ENCODE measurements at regions not wholly inside any gene's neighbourhood (a gene's known extent, or its start where the extent isn't known, plus 50 kb on each side); places are given as distances from the start of the nearest gene placed in this dataset.
"Not testable (repeated sequence)": the region's sequence is repeated elsewhere in the genome, so short reads cannot be mapped to it uniquely, and the experiment has no call there.

DNA sequence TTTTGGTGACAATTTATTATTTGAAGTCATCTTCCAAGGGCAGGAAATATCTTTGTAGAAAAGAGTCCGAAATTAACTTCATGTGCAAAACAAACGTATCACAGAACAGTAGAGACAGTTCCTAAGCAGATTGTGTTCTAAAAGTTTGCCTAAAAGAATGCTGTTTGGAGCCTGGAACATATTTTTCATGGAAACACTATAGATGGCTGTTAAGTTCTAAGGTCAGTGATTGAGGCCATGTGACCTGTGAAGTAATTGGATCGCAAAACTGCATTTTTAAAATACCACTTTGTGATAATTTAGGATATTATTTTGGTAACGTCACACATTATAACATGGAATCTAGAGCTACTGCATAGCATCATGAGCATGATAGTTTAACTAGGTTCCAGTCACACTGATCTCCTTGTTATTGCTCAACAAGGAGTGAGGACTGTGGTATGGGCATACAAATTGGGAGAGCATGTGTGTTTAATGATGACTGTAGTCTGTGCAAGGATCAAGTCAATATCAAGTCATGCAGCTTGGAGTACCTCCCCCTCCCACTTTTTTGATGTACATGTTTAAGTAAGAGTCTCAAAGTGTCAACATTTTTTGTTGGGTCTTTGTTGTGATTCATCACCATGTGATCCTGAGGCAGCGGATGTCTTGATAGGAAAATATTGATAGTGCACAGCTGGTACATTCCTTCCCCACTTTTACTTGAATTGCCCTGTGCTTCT lies 609.3 kb upstream of the CITED2 start:
- Mint-ChIP-seq H3K4me3 (no peak overlapping the region), H3K36me3 (no peaks in the 10 kb centered on the region), H3K4me1 (no peaks in the 10 kb centered on the region), H3K27me3 (peaks cover 5% of the 10 kb centered on the region), H3K27ac (no peak overlapping the region), H3K9me3 (no peaks in the 10 kb centered on the region)
- POLR2A ChIA-PET, result no interaction called here
- DNase-seq (no peak), ATAC-seq (ENCODE audit: low read depth) (no peak)

DNA sequence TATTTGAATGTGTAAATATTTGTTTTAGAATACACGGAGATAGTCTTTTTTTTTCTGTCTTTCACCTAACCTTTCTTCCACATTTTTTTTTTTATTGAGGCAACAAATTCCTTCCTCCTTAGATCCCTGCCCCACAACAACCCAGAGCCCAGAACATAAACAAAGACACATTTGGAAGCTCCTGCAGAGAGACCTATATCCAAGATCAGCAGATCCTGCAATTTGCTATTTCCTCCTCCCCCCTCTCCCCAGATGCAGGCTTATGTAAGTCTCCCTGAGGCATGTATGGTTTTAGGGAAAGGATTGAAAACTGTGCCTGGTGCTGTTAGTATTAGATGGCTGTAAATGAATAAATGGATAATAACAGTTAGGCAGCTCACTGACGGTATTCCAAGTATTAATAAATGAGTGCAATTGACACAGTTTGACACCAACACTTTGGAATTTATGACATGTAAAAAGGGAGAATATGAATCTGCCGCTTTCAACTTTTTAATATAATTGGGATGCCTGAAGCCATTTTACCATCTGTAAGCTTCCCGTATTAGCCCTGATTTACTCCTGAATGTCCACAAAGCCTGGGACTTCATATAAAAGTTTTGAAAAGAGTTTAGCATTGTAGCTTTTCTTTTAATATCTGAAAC lies 608.3 kb upstream of the CITED2 start:
- no peak overlapping the region for H3K27ac Mint-ChIP-seq
- ATAC-seq (ENCODE audit: low read depth) (no peak), DNase-seq (no peak)
- no peaks in the 10 kb centered on the region for H3K9me3 Mint-ChIP-seq
- no peaks in the 10 kb centered on the region for H3K36me3 Mint-ChIP-seq
- peaks cover 5% of the 10 kb centered on the region for H3K27me3 Mint-ChIP-seq
- no peak overlapping the region for H3K4me3 Mint-ChIP-seq
- POLR2A ChIA-PET, result no interaction called here
- no peaks in the 10 kb centered on the region for H3K4me1 Mint-ChIP-seq

DNA sequence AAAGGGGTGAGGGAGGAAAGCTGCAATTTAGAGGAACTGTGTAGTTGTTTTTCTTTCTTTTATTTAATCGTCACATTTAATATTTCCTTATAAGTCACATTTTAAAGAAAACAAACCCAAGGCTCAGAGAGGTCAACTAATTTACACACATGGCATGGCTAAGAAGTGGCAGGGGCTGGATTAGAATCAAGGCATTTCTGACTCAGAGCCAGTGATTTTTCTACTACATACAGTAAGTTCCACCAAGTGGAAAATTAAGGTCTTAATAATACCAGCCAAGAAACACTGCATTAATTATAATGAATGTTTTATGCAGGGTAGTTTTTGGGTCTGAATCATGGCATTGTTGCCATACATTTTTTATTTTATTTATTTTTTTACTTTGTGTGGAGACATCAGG lies 607.7 kb upstream of the CITED2 start:
- POLR2A ChIA-PET, result no interaction called here
- DNase-seq (no peak), ATAC-seq (ENCODE audit: low read depth) (no peak)
- Mint-ChIP-seq H3K27ac (no peak overlapping the region), H3K27me3 (peaks cover 5% of the 10 kb centered on the region), H3K4me1 (no peaks in the 10 kb centered on the region), H3K4me3 (no peak overlapping the region), H3K36me3 (no peaks in the 10 kb centered on the region), H3K9me3 (no peaks in the 10 kb centered on the region)

DNA sequence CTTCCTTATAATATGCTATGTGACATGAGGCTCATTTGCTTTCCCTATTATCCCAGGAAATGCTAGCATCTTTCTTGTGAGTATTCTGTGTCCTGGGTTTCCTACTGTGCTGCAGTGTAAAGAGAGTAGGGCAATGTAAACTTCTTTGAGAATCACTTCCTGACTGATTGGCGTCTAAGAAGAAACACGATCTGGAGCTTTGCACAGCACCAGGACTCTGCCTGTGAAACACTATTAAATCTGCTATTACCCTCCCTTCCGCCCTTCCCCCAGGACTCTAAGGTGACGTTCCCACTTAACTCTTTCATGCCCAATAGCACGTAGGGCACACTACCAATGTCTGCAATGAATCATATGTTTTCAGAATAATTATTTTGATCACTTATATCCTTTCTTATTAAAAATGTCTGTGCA lies 607.3 kb upstream of the CITED2 start:
- no peaks in the 10 kb centered on the region for H3K36me3 Mint-ChIP-seq
- H3K27ac Mint-ChIP-seq, result no peak overlapping the region
- no peak overlapping the region for H3K4me3 Mint-ChIP-seq
- peaks cover 5% of the 10 kb centered on the region for H3K27me3 Mint-ChIP-seq
- no peaks in the 10 kb centered on the region for H3K4me1 Mint-ChIP-seq
- H3K9me3 Mint-ChIP-seq, result no peaks in the 10 kb centered on the region
- ATAC-seq (ENCODE audit: low read depth) (no peak), DNase-seq (no peak)
- POLR2A ChIA-PET, result no interaction called here

DNA sequence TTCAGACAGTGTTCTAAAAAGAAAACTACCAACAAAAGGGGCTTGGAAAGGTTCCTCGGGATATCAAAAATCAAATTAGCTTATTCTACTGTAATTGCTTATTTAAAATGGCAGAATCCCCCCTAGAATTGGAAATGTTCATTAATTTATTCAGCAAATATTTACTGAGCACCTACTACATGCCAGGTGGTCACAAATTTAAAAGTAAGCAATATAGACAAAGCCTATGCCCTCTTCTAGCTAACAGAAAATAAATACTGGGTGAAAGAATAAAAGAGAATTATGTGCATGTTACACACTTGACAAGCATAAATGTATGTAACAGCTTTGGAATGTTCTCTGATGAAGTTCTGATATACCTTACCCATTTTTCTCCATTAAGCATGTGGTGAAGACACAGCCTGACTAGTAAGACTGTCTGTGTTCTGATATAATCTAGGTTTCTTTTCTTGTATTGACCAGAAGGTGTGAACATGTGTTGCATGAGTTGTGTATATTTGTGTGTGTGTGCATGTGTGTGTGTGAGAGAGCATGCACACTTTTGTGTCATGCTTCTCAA lies 606.7 kb upstream of the CITED2 start:
- Mint-ChIP-seq H3K4me1 (no peaks in the 10 kb centered on the region), H3K36me3 (no peaks in the 10 kb centered on the region), H3K27me3 (peaks cover 6% of the 10 kb centered on the region), H3K27ac (no peak overlapping the region), H3K9me3 (no peaks in the 10 kb centered on the region), H3K4me3 (no peak overlapping the region)
- ATAC-seq (ENCODE audit: low read depth), result no peak
- POLR2A ChIA-PET, result no interaction called here
- DNase-seq, result no peak

DNA sequence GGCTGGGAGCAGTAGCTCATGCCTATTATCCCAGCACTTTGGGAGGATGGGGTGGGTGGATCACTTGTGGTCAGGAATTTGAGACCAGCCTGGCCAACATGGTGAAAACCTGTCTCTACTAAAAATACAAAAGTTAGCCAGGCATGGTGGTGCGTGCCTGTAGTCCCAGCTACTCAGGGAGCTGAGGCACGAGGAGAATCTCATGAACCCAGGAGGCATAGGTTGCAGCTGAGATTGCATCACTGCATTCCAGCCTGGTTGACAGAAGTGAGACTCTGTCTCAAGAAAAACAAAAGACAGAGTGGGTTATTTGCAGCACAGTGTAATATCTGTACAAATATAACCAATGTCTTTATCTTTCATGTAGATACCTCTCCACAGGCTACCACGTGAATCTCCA lies 606.2 kb upstream of the CITED2 start:
- H3K9me3 Mint-ChIP-seq; DNase-seq; ATAC-seq (ENCODE audit: low read depth); H3K27ac Mint-ChIP-seq; H3K27me3 Mint-ChIP-seq; H3K36me3 Mint-ChIP-seq; H3K4me3 Mint-ChIP-seq; POLR2A ChIA-PET; H3K4me1 Mint-ChIP-seq: not testable (repeated sequence)

DNA sequence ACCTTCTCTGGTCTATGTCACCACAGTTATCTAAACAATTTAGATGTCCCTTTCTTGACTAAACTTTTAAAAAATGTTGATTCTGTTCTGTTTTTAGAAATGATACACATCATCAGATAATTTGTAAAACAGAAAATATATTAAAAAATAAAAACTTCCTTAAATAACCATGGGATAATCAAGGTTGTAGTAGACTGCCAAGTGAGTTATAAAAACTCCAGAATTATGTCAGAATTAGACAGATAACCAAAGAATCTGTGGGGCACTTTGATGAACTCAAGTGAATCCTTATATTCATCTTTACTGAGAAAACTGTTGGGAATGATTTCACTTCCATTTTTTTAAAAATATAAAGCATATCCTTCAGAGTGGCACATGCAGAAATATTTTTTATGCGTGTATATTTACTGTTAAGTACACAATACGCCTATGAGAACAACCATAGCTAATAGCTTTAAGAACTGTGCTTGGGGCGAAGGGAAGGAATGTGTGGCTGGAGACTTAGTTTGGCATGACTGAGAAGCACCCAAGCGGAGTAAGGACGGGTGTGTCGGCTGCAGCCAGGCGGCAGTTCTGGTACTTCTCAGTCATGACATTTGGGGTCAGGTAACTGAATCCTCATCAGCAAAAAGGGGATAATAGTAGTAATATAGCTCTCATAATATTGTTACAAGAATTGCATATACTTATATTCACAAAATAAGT lies 604.7 kb upstream of the CITED2 start:
- POLR2A ChIA-PET, result no interaction called here
- no peak overlapping the region for H3K4me3 Mint-ChIP-seq

DNA sequence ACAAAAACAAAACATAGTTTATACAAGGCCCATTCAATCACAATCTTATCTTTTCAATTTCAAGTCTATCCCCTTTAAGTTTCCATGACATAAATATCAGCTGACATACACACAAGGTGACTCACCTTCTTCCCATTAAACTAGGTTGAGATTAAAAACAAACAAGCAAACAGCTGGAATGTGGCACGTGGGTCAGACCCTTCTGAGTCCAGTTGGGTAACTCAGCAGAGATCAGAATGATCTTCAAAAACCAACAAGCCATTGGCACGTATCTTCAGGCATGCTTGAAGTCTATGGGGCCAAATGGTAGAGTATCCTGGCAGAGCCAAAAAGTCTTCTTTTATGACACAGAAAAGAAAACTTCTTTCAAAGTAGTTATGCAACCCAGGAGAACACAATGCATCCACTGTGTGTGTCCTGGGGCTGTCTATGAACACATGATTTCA lies 603.5 kb upstream of the CITED2 start:
- ATAC-seq (ENCODE audit: low read depth) (no peak), DNase-seq (no peak)
- Mint-ChIP-seq H3K36me3 (no peaks in the 10 kb centered on the region), H3K27ac (no peak overlapping the region), H3K4me1 (no peaks in the 10 kb centered on the region), H3K9me3 (no peaks in the 10 kb centered on the region), H3K4me3 (no peak overlapping the region), H3K27me3 (peaks cover 7% of the 10 kb centered on the region)
- POLR2A ChIA-PET, result no interaction called here

More for the DNA sequence above, 604.7 kb upstream of the CITED2 start:
- no peak for DNase-seq
- no peaks in the 10 kb centered on the region for H3K36me3 Mint-ChIP-seq
- no peaks in the 10 kb centered on the region for H3K9me3 Mint-ChIP-seq
- no peak overlapping the region for H3K27ac Mint-ChIP-seq
- peaks cover 3% of the 10 kb centered on the region for H3K27me3 Mint-ChIP-seq
- no peaks in the 10 kb centered on the region for H3K4me1 Mint-ChIP-seq
- ATAC-seq (ENCODE audit: low read depth), result no peak

DNA sequence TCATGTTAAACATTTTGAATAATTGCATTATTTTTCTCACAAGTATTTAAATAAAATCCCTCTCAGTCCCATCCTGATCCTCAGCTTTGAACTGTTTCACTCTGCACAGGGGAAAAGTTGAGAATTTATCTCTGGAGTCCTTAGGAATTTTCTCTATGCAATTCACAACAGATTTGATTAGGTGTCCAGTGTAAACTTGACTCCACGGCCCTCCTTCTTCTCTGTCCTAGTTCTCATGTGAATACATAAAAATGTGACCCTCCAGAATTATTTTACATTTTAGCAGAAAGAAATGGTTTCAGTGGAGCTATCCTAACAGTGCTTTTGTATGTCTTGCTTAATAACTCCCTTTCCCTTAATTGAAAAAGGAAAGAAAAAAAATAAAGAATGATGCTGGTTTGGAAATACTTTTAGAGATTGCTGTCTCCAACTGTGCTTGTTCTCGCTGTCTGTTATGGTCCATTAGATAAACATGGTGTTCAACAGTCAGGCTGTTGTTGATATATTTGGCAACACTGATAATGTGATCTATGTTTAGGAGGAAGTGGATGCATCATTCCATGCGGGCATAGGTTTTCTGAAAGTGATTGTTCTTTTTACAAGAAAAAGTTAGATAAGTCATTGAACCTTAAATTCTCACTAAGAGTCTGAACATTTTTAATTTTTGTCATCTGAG lies 599.4 kb upstream of the CITED2 start:
- no peak for DNase-seq
- Mint-ChIP-seq H3K27me3 (peaks cover 9% of the 10 kb centered on the region), H3K4me1 (no peaks in the 10 kb centered on the region), H3K4me3 (no peak overlapping the region), H3K27ac (no peak overlapping the region), H3K36me3 (no peaks in the 10 kb centered on the region), H3K9me3 (no peaks in the 10 kb centered on the region)
- POLR2A ChIA-PET, result no interaction called here
- no peak for ATAC-seq (ENCODE audit: low read depth)

DNA sequence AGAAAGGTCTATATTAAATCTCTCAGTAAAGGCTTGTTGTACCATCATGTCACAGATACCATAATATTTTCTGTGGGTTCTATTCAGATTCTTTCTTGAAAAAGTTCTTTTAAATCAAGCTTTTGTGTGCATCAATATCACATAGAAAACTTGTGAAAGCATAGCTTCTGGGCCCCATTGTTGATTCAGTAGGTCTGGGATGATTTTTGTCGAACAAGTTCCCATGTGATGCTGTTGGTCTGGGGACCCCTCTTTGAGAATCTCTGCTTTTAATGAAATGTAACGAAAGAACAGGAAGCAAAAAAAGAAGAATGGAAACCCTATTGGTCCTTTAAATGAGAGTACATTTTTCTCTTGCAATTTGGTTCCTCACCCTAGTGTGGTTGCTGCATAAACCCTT lies 597.7 kb upstream of the CITED2 start:
- POLR2A ChIA-PET, result no interaction called here
- Mint-ChIP-seq H3K4me1 (no peaks in the 10 kb centered on the region), H3K36me3 (no peaks in the 10 kb centered on the region), H3K9me3 (no peaks in the 10 kb centered on the region), H3K27ac (no peak overlapping the region), H3K4me3 (no peak overlapping the region), H3K27me3 (peaks cover 9% of the 10 kb centered on the region)
- no peak for ATAC-seq (ENCODE audit: low read depth)
- DNase-seq, result no peak

DNA sequence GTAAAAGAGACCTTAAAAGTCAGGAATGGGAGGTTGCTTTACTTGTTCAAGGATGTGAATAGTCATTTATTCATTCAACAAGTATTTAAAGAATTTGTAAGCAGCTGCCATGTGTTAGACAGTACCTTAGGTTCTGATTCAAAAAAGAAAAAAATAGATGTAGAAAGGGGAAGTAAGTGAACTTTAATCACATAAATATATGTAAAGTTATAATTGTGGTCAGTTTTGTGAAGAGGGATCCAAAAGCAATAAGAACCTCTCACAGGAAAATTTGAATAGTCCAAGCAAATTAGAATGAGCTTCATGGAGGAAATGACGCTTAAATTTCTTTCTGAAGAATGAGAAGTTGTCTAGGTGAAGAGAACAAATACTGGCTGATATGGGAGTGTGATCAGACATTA lies 596.1 kb upstream of the CITED2 start:
- ATAC-seq (ENCODE audit: low read depth) (no peak), DNase-seq (no peak)
- POLR2A ChIA-PET, result no interaction called here
- no peaks in the 10 kb centered on the region for H3K9me3 Mint-ChIP-seq
- H3K4me1 Mint-ChIP-seq, result no peaks in the 10 kb centered on the region
- no peaks in the 10 kb centered on the region for H3K36me3 Mint-ChIP-seq
- no peak overlapping the region for H3K27ac Mint-ChIP-seq
- no peak overlapping the region for H3K4me3 Mint-ChIP-seq
- peaks cover 5% of the 10 kb centered on the region for H3K27me3 Mint-ChIP-seq

DNA sequence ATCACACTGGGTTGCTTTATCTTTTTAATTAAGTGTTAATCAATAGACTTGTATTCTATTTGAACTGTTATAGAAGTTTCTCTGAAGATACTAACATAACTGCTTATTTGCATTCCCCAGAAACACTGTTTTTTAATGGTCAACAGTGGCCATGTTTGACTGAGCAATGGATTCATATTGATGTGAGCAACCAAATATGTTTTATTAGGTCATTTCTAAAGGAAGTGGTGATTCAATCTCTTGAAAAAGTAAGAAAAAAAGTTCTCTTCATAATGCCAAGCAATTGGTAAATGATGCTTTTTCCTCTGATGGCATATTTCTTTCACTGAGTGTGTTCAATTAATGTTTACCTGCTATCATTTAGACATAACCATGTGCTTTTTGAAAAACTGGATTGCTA lies 593.0 kb upstream of the CITED2 start:
- Mint-ChIP-seq H3K4me3 (no peak overlapping the region), H3K36me3 (no peaks in the 10 kb centered on the region)
- POLR2A ChIA-PET, result no interaction called here

DNA sequence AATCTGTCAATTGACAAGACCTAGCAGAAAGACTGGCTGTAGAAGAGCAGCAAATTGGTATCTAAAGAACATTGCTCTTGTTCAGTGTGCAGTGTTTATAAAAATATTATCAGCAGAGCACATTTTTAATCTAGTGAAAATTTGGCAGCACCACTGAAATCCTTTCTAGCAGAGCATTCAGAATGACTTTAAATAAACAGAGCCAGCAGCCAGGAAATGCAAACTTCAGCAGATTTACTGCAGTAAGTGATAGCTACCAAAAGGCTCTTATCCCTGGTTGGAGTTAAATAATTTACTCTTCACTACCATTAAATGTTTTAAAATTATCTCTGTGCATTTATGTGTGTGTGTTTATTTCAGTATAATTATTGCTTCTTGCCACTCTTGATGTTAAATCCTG lies 590.9 kb upstream of the CITED2 start:
- ATAC-seq (ENCODE audit: low read depth), result no peak
- H3K4me1 Mint-ChIP-seq, result no peaks in the 10 kb centered on the region
- DNase-seq, result no peak
- no peak overlapping the region for H3K4me3 Mint-ChIP-seq
- POLR2A ChIA-PET, result no interaction called here
- no peaks in the 10 kb centered on the region for H3K27me3 Mint-ChIP-seq
- H3K9me3 Mint-ChIP-seq, result no peaks in the 10 kb centered on the region
- no peaks in the 10 kb centered on the region for H3K36me3 Mint-ChIP-seq
- H3K27ac Mint-ChIP-seq, result no peak overlapping the region

More for the DNA sequence above, 593.0 kb upstream of the CITED2 start:
- Mint-ChIP-seq H3K4me1 (no peaks in the 10 kb centered on the region), H3K27ac (no peak overlapping the region), H3K27me3 (peaks cover 2% of the 10 kb centered on the region), H3K9me3 (no peaks in the 10 kb centered on the region)
- ATAC-seq (ENCODE audit: low read depth), result no peak
- DNase-seq, result no peak

All from activated naive CD8-positive, alpha-beta T cell treated with anti-CD3 and anti-CD28 coated beads, Interleukin-2, amount 10 ng/mL, durations not matched to agents 7 days and 5 days (primary cell).